ENCODE measurements at regions not wholly inside any gene's neighbourhood (a gene's known extent, or its start where the extent isn't known, plus 50 kb on each side); places are given as distances from the start of the nearest gene placed in this dataset.

DNA sequence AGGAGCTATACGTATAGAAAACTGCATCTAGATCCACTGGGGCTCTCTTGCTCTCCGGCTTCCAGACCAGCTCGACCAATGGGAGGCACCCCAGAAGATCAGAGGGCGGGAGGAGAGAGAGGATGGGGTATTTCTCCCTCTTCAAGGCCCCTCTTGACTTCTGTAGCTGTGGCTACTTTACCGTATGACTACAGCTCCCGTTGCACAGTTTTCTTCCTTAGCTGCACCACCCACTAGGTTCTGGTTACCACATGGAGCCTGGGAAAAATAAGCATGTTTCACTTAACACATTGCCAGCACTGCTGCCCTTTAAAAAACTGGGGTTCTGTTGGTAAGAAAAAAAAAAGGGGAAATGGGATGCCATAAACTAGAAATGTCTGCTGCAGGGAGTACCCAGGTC is 214.4 kb downstream of the TBX5 start:
- no peak for TF ChIP-seq POLR2AphosphoS5 (IDR thresholded peaks at IDR 0.05)
- TF ChIP-seq, protein P1, sequence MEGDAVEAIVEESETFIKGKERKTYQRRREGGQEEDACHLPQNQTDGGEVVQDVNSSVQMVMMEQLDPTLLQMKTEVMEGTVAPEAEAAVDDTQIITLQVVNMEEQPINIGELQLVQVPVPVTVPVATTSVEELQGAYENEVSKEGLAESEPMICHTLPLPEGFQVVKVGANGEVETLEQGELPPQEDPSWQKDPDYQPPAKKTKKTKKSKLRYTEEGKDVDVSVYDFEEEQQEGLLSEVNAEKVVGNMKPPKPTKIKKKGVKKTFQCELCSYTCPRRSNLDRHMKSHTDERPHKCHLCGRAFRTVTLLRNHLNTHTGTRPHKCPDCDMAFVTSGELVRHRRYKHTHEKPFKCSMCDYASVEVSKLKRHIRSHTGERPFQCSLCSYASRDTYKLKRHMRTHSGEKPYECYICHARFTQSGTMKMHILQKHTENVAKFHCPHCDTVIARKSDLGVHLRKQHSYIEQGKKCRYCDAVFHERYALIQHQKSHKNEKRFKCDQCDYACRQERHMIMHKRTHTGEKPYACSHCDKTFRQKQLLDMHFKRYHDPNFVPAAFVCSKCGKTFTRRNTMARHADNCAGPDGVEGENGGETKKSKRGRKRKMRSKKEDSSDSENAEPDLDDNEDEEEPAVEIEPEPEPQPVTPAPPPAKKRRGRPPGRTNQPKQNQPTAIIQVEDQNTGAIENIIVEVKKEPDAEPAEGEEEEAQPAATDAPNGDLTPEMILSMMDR (IDR thresholded peaks at IDR 0.05), result no peak

Measured in gastroesophageal sphincter (tissue), 3 donors.